Peyer's patch (tissue), 4 donors: ENCODE measurements at regions not wholly inside any gene's neighbourhood (a gene's known extent, or its start where the extent isn't known, plus 50 kb on each side); places are given as distances from the start of the nearest gene placed in this dataset.

Source experiments
- POLR2A ChIP-seq, 2 donors: fragments of 450-650 bp; IDR thresholded peaks; one replicate each; pipeline ENCODE4 v1.5.1; 2017; ENCODE audit warnings: antibody characterized with exemption in 2 of 2, mild to moderate bottlenecking in 2 of 2, moderate library complexity in 2 of 2
- TF ChIP-seq, protein P1 (sequence below), 6 experiments: fragments of 450-650 bp in 4 of 6; fragments of 200-600 bp in 2 of 6; sonication (generic) in 1 of 6; IDR thresholded peaks; one replicate each; pipeline ENCODE4 v1.5.1; 2017 to 2019; ENCODE audit warnings: antibody characterized with exemption in 6 of 6, mild to moderate bottlenecking in 3 of 6, moderate library complexity in 1 of 6

DNA sequence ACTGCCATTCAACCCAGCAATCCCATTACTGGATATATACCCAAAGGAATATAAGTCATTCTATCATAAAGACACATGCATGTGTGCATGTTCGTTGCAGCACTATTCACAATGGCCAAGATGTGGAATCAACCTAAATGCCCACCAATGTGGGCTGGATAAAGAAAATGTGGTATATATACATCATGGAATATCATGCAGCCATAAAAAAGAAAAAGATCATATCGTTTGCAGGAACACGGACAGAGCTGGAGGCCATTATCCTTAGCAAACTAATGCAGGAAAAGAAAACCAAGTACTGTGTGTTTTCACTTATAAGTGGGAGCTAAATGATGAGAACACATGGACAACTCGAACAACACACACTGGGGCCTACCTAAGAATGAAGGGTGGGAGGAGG lies 123.7 kb downstream of the CDC7 start:
- TF ChIP-seq, protein P1, sequence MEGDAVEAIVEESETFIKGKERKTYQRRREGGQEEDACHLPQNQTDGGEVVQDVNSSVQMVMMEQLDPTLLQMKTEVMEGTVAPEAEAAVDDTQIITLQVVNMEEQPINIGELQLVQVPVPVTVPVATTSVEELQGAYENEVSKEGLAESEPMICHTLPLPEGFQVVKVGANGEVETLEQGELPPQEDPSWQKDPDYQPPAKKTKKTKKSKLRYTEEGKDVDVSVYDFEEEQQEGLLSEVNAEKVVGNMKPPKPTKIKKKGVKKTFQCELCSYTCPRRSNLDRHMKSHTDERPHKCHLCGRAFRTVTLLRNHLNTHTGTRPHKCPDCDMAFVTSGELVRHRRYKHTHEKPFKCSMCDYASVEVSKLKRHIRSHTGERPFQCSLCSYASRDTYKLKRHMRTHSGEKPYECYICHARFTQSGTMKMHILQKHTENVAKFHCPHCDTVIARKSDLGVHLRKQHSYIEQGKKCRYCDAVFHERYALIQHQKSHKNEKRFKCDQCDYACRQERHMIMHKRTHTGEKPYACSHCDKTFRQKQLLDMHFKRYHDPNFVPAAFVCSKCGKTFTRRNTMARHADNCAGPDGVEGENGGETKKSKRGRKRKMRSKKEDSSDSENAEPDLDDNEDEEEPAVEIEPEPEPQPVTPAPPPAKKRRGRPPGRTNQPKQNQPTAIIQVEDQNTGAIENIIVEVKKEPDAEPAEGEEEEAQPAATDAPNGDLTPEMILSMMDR (IDR thresholded peaks at IDR 0.05): no peak
- TF ChIP-seq POLR2A (IDR thresholded peaks at IDR 0.05): no peak
